ENCODE measurements at regions not wholly inside any gene's neighbourhood (a gene's known extent, or its start where the extent isn't known, plus 50 kb on each side); places are given as distances from the start of the nearest gene placed in this dataset.
"Not testable (repeated sequence)": the region's sequence is repeated elsewhere in the genome, so short reads cannot be mapped to it uniquely, and the experiment has no call there.

GRCh38 chr13:24931450-24932251 lies 164.3 kb upstream of the PABPC3 start:
- Histone ChIP-seq H3K4me1 (no peaks in the 10 kb centered on the region), H3K27me3 (peaks cover 0 to 23% (median 5%) of the 10 kb centered on the region in 4 donors), H3K9me3 (no peaks in the 10 kb centered on the region), H3K4me3 (no peak overlapping the region), H3K27ac (no peak overlapping the region), H3K36me3 (no peaks in the 10 kb centered on the region)
- intact Hi-C loops (cut with DNase I): no loop called here
- ATAC-seq: no peak
- TF ChIP-seq CTCF (IDR thresholded peaks at IDR 0.05): no peak
- FAIRE-seq: no peak
- 14 to 17% methylated on average over 31 of the region's 31 CpGs for WGBS, 2 donors
- no peak for DNase-seq

GRCh38 chr13:24933106-24934023 lies 162.6 kb upstream of the PABPC3 start:
- H3K27me3 ChIP-seq: peaks cover 0 to 23% (median 5%) of the 10 kb centered on the region in 4 donors
- ATAC-seq: not testable (repeated sequence)

GRCh38 chr13:24934024-24934385 lies 161.9 kb upstream of the PABPC3 start:
- H3K4me3 ChIP-seq; DNase-seq; FAIRE-seq; H3K9me3 ChIP-seq; H3K27ac ChIP-seq; ATAC-seq; H3K4me1 ChIP-seq; H3K36me3 ChIP-seq; intact Hi-C loops (cut with DNase I): not testable (repeated sequence)
- 70 to 72% methylated on average over 4 of the region's 4 CpGs for WGBS, 2 donors
- H3K27me3 ChIP-seq: peaks cover 0 to 23% (median 5%) of the 10 kb centered on the region in 4 donors

More at GRCh38 chr13:24933106-24934023, 162.6 kb upstream of the PABPC3 start:
- WGBS, 2 donors: 68 to 73% methylated on average over 15 of the region's 15 CpGs
- H3K27ac ChIP-seq; H3K9me3 ChIP-seq; FAIRE-seq; H3K4me1 ChIP-seq; H3K36me3 ChIP-seq; H3K4me3 ChIP-seq; DNase-seq; intact Hi-C loops (cut with DNase I): not testable (repeated sequence)

GRCh38 chr13:24938966-24939365 lies 157.0 kb upstream of the PABPC3 start:
- H3K4me3 ChIP-seq: no peak overlapping the region
- no peak overlapping the region for H3K27ac ChIP-seq
- no peaks in the 10 kb centered on the region for H3K36me3 ChIP-seq
- intact Hi-C loops (cut with DNase I): no loop called here
- 70 to 77% methylated on average over 6 of the region's 6 CpGs for WGBS, 2 donors
- ATAC-seq (no peak), FAIRE-seq (no peak), DNase-seq (no peak)
- no peaks in the 10 kb centered on the region for H3K4me1 ChIP-seq
- TF ChIP-seq CTCF (IDR thresholded peaks at IDR 0.05): no peak
- no peaks in the 10 kb centered on the region for H3K9me3 ChIP-seq
- H3K27me3 ChIP-seq: no peaks in the 10 kb centered on the region

- intact Hi-C loops (cut with DNase I); H3K27ac ChIP-seq; H3K36me3 ChIP-seq; DNase-seq; FAIRE-seq; H3K4me1 ChIP-seq; H3K4me3 ChIP-seq; ATAC-seq; H3K9me3 ChIP-seq; H3K27me3 ChIP-seq: not testable (repeated sequence)
- whole genome bisulfite sequencing, 2 donors: 75 to 77% methylated on average over 9 to 11 of the region's 11 CpGs
Observed at GRCh38 chr13:24941023-24941713, 154.8 kb upstream of the PABPC3 start.

GRCh38 chr13:24943136-24943535 lies 152.8 kb upstream of the PABPC3 start:
- no peaks in the 10 kb centered on the region for H3K36me3 ChIP-seq
- no peaks in the 10 kb centered on the region for H3K27me3 ChIP-seq
- H3K9me3 ChIP-seq: no peaks in the 10 kb centered on the region
- no peak for TF ChIP-seq CTCF (IDR thresholded peaks at IDR 0.05)
- ATAC-seq (no peak), FAIRE-seq (no peak), DNase-seq (no peak)
- no peak overlapping the region for H3K27ac ChIP-seq
- 70 to 77% methylated on average over 6 of the region's 6 CpGs for whole genome bisulfite sequencing, 2 donors
- no peaks in the 10 kb centered on the region for H3K4me1 ChIP-seq
- intact Hi-C loops (cut with DNase I): no loop called here
- H3K4me3 ChIP-seq: no peak overlapping the region

GRCh38 chr13:24944073-24944472 lies 151.9 kb upstream of the PABPC3 start:
- not testable (repeated sequence) for H3K27ac ChIP-seq, H3K9me3 ChIP-seq

GRCh38 chr13:24948977-24949376 lies 147.0 kb upstream of the PABPC3 start:
- H3K27ac ChIP-seq; FAIRE-seq; H3K27me3 ChIP-seq; intact Hi-C loops (cut with DNase I); H3K4me1 ChIP-seq; H3K4me3 ChIP-seq; ATAC-seq; H3K9me3 ChIP-seq; DNase-seq; H3K36me3 ChIP-seq: not testable (repeated sequence)
- 90 to 92% methylated on average over 2 of the region's 2 CpGs for WGBS, 2 donors

More at GRCh38 chr13:24944073-24944472, 151.9 kb upstream of the PABPC3 start:
- H3K27me3 ChIP-seq; H3K4me3 ChIP-seq; H3K36me3 ChIP-seq; ATAC-seq; DNase-seq; intact Hi-C loops (cut with DNase I); H3K4me1 ChIP-seq; FAIRE-seq: not testable (repeated sequence)
- WGBS, 2 donors: 72 to 79% methylated on average over 4 of the region's 4 CpGs
